HepG2 (cell line): ENCODE measurements at regions not wholly inside any gene's neighbourhood (a gene's known extent, or its start where the extent isn't known, plus 50 kb on each side); places are given as distances from the start of the nearest gene placed in this dataset.

ENCODE experiments used
- ATAC-seq: fragments of 200-7000 bp; cut with Tn5 transposase; 3 replicates; pipeline ENCODE4 v1.9.1; 2020; ENCODE audit warnings: mild to moderate bottlenecking, moderate library complexity
- BruUV-seq: library from RNA; stranded (reverse); fragments of 400-500 nt; replicated peaks from 2 replicates; lab custom pipeline; 2021; lab: Mats Ljungman, UMichigan
- CTCF ChIA-PET: fragments of 300-600 bp; formaldehyde crosslinking; extraction: SDS; loops from one replicate; lab custom pipeline; 2021; ENCODE audit warnings: low total read pairs, inconsistent platforms, low intra/inter-chr PET ratio; lab: Yijun Ruan, JAX
- POLR2A ChIA-PET: fragments of 350-600 bp; sonication (Branson Sonifier 250); formaldehyde crosslinking; loops from one replicate; lab custom pipeline; 2020; ENCODE audit warnings: antibody characterized with exemption, inconsistent platforms; lab: Yijun Ruan, JAX
- DNase-seq: peaks from one replicate; pipeline ENCODE4 v3.0.0-alpha.2; 2015; ENCODE audit warnings: low spot score
- FAIRE-seq: peaks from 3 replicates; lab custom pipeline; 2011; peaks lifted over from hg19 to GRCh38; lab: Jason Lieb, UNC
- H2AFZ ChIP-seq: one replicate; pipeline ENCODE4 v1.6.1; 2011; ENCODE audit warnings: low read length, inconsistent platforms
- H3K27ac ChIP-seq: fragments of 300-600 bp; 3 replicates; pipeline ENCODE4 v1.8.0; 2011; ENCODE audit warnings: mixed run types, mild to moderate bottlenecking, mixed read lengths, low read length, inconsistent platforms; ENCODE audit not compliant: insufficient read depth; ENCODE audit errors: extremely low read length
- H3K27me3 ChIP-seq, 2 experiments: fragments of 200-600 bp in 1 of 2; 2 replicates in 1 of 2; 3 replicates in 1 of 2; pipeline versions ENCODE4 v1.6.0 to v1.8.0; 2011; ENCODE audit warnings: low read length in 2 of 2, mild to moderate bottlenecking in 2 of 2, moderate library complexity in 2 of 2, inconsistent platforms in 1 of 2; ENCODE audit not compliant: insufficient read depth in 2 of 2, control insufficient read depth in 1 of 2
- H3K36me3 ChIP-seq, 2 experiments: fragments of 200-600 bp in 1 of 2; replicated peaks in 1 of 2; 2 replicates in 1 of 2; 3 replicates in 1 of 2; pipeline versions ENCODE4 v1.5.1 to v1.8.0; 2011; ENCODE audit warnings: low read length in 2 of 2, inconsistent platforms in 1 of 2; ENCODE audit not compliant: insufficient read depth in 2 of 2, control insufficient read depth in 1 of 2
- H3K4me1 ChIP-seq: 2 replicates; pipeline ENCODE4 v1.5.1; 2012; ENCODE audit warnings: low read length, inconsistent platforms; ENCODE audit not compliant: insufficient read depth
- H3K4me2 ChIP-seq: 2 replicates; pipeline ENCODE4 v1.6.0; 2011; ENCODE audit warnings: low read depth, low read length, inconsistent platforms
- H3K4me3 ChIP-seq, 3 experiments: fragments of 200-600 bp in 1 of 3; sonication (generic), shearing (Covaris generic) in 1 of 3; replicated peaks in 1 of 3; 2 replicates each; pipeline ENCODE4 v1.5.1; 2011 to 2016; ENCODE audit warnings: low read length in 3 of 3, inconsistent platforms in 2 of 3, low read depth in 2 of 3, mild to moderate bottlenecking in 2 of 3, control low read depth in 1 of 3, mixed read lengths in 1 of 3; ENCODE audit not compliant: insufficient read depth in 1 of 3
- H3K79me2 ChIP-seq: one replicate; pipeline ENCODE4 v1.6.1; 2011; ENCODE audit warnings: low read length, inconsistent platforms; ENCODE audit not compliant: insufficient read depth
- H3K9ac ChIP-seq: 2 replicates; pipeline ENCODE4 v1.6.0; 2011; ENCODE audit warnings: mild to moderate bottlenecking, low read depth, low read length, inconsistent platforms; ENCODE audit not compliant: insufficient read depth
- H3K9me3 ChIP-seq: 2 replicates; pipeline ENCODE4 v1.5.1; 2012; ENCODE audit warnings: mild to moderate bottlenecking, low read length
- H4K20me1 ChIP-seq: 2 replicates; pipeline ENCODE4 v1.6.0; 2011; ENCODE audit warnings: inconsistent platforms, mild to moderate bottlenecking, low read length, moderate library complexity; ENCODE audit not compliant: insufficient read depth
- FUBP1 ChIP-seq: sonication (generic); formaldehyde crosslinking; IDR thresholded peaks from 2 replicates; pipeline ENCODE4 v1.5.1; 2020; ENCODE audit warnings: missing genetic modification reagents, mild to moderate bottlenecking, borderline replicate concordance
- HMGA1 ChIP-seq: sonication (generic); formaldehyde crosslinking; conservative IDR thresholded peaks from 2 replicates; pipeline ENCODE4 v1.4.0; 2020; ENCODE audit warnings: missing genetic modification reagents
- NFE2L1 ChIP-seq: sonication (generic); formaldehyde crosslinking; IDR thresholded peaks from 2 replicates; pipeline ENCODE4 v1.4.0; 2020; ENCODE audit warnings: missing genetic modification reagents, mild to moderate bottlenecking, borderline replicate concordance
- ZBTB34 ChIP-seq: sonication (generic); formaldehyde crosslinking; IDR thresholded peaks from 2 replicates; pipeline ENCODE4 v1.8.0; 2022; ENCODE audit warnings: mild to moderate bottlenecking, missing genetic modification reagents
- ZNF552 ChIP-seq: sonication (generic); formaldehyde crosslinking; IDR thresholded peaks from 2 replicates; pipeline ENCODE4 v1.9.0; 2022; ENCODE audit warnings: missing genetic modification reagents, mild to moderate bottlenecking, borderline replicate concordance
- ZNF75D ChIP-seq: sonication (generic); formaldehyde crosslinking; IDR thresholded peaks from 2 replicates; pipeline ENCODE4 v1.8.1; 2023; ENCODE audit warnings: missing genetic modification reagents, mild to moderate bottlenecking, borderline replicate concordance
- WGBS: methylation state at CpG from one replicate; pipeline ENCODE4 v1.1.6; 2017; ENCODE audit warnings: low lambda C conversion rate; 5-methylcytosine and 5-hydroxymethylcytosine counted together
- in situ Hi-C: cut with HindIII; loops from 2 replicates; pipeline ENCODE4 v1.10.0; 2017; ENCODE audit warnings: low pct_unique_long_range_greater_than_20kb; ENCODE audit not compliant: extremely low pct_ligation_motif_present
- intact Hi-C: fragments of 100-400 bp; cut with micrococcal nuclease; formaldehyde crosslinking; loops from one replicate; pipeline ENCODE4 v1.10.0; 2022; ENCODE audit not compliant: unreplicated experiment
- TF ChIP-seq, protein P1 (sequence below), 2 experiments: fragments of 450-650 bp in 1 of 2; sonication (generic) in 1 of 2; formaldehyde crosslinking in 1 of 2; IDR thresholded peaks; 2 replicates each; pipeline versions ENCODE4 v1.6.1 to v1.8.0; 2016 to 2022; ENCODE audit warnings: antibody characterized with exemption in 1 of 2, mild to moderate bottlenecking in 1 of 2, missing genetic modification reagents in 1 of 2
- TF ChIP-seq, protein P2 (sequence below): sonication (generic); formaldehyde crosslinking; IDR thresholded peaks from 2 replicates; pipeline ENCODE4 v1.8.0; 2022; ENCODE audit warnings: mild to moderate bottlenecking, missing genetic modification reagents, borderline replicate concordance

DNA sequence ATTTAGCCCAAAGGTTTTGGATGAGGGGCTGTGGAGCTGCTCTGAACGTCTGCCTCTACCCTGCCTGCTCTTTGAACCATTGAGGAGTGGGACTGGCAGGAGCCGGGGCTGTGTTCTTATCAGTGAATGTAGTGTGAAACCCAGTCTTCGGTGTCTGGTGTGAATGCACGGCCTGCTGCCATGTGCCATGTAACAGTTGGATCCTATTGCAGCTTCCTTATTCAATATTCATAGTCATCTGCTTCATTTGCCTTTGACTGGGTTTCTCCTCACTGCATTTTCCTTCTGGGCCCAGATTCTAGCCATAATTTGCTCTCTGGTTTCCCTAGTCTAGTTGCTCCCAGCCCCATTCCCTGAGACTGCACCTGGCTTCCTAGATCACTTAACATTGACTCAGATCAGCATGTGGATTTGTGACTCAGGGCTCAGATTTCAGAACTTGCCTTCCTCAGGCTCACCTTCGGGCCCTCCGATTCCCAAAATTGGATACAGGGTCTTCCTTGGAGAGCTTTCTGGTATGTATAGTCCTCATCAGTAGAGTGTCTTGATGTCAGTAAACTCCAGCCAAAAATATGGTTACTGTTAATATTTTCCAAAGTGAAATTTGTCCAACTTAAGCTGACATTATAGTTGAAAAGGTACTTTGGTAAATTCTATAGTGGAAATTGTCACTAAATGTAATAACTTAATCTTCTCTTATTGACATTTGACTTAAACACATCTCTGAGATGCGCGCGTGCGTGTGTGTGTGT is 94.0 kb upstream of the DDIT4L start:
- CTCF ChIA-PET, result no interaction called here
- Histone ChIP-seq H3K27ac (no peak overlapping the region), H3K4me1 (no peaks in the 10 kb centered on the region), H3K27me3 (no peaks in the 10 kb centered on the region), H3K4me3 (no peak overlapping the region), H4K20me1 (no peaks in the 10 kb centered on the region), H2AFZ (no peak overlapping the region), H3K9me3 (no peaks in the 10 kb centered on the region), H3K36me3 (no peaks in the 10 kb centered on the region), H3K9ac (no peak overlapping the region), H3K79me2 (no peaks in the 10 kb centered on the region), H3K4me2 (no peak overlapping the region)
- BruUV-seq, result no TSS peak
- POLR2A ChIA-PET, result no interaction called here
- intact Hi-C loops (no loop called here), in situ Hi-C loops (no loop called here)
- DNase-seq (no peak), ATAC-seq (no peak), FAIRE-seq (no peak)
- TF ChIP-seq, protein P1, sequence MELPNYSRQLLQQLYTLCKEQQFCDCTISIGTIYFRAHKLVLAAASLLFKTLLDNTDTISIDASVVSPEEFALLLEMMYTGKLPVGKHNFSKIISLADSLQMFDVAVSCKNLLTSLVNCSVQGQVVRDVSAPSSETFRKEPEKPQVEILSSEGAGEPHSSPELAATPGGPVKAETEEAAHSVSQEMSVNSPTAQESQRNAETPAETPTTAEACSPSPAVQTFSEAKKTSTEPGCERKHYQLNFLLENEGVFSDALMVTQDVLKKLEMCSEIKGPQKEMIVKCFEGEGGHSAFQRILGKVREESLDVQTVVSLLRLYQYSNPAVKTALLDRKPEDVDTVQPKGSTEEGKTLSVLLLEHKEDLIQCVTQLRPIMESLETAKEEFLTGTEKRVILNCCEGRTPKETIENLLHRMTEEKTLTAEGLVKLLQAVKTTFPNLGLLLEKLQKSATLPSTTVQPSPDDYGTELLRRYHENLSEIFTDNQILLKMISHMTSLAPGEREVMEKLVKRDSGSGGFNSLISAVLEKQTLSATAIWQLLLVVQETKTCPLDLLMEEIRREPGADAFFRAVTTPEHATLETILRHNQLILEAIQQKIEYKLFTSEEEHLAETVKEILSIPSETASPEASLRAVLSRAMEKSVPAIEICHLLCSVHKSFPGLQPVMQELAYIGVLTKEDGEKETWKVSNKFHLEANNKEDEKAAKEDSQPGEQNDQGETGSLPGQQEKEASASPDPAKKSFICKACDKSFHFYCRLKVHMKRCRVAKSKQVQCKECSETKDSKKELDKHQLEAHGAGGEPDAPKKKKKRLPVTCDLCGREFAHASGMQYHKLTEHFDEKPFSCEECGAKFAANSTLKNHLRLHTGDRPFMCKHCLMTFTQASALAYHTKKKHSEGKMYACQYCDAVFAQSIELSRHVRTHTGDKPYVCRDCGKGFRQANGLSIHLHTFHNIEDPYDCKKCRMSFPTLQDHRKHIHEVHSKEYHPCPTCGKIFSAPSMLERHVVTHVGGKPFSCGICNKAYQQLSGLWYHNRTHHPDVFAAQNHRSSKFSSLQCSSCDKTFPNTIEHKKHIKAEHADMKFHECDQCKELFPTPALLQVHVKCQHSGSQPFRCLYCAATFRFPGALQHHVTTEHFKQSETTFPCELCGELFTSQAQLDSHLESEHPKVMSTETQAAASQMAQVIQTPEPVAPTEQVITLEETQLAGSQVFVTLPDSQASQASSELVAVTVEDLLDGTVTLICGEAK (IDR thresholded peaks at IDR 0.05), result no peak
- TF ChIP-seq, protein P1 (CRISPR knock-in tag; IDR thresholded peaks at IDR 0.05), result no peak
- no peak for TF ChIP-seq NFE2L1 (CRISPR knock-in tag)
- TF ChIP-seq ZBTB34, result no peak
- TF ChIP-seq, protein P2, sequence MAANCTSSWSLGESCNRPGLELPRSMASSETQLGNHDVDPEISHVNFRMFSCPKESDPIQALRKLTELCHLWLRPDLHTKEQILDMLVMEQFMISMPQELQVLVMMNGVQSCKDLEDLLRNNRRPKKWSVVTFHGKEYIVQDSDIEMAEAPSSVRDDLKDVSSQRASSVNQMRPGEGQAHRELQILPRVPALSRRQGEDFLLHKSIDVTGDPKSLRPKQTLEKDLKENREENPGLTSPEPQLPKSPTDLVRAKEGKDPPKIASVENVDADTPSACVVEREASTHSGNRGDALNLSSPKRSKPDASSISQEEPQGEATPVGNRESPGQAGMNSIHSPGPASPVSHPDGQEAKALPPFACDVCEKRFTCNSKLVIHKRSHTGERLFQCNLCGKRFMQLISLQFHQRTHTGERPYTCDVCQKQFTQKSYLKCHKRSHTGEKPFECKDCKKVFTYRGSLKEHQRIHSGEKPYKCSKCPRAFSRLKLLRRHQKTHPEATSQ (CRISPR knock-in tag), result no peak
- TF ChIP-seq ZNF75D (CRISPR knock-in tag), result no peak
- no peak for TF ChIP-seq FUBP1 (CRISPR knock-in tag)
- TF ChIP-seq HMGA1 (CRISPR knock-in tag), result no peak
- TF ChIP-seq ZNF552, result no peak
- WGBS, result 42% methylated on average over 7 of the region's 10 CpGs
